ENCODE measurements at regions not wholly inside any gene's neighbourhood (a gene's known extent, or its start where the extent isn't known, plus 50 kb on each side); places are given as distances from the start of the nearest gene placed in this dataset.
A peak's percentile ranks its signal among the peaks of the same experiment; 100 is the strongest.

GRCh38 chr1:68696221-68696620, 199.3 kb upstream of the DEPDC1 start:
- WGBS (ENCODE audit: missing lambda C conversion rate), result 3% methylated on average over 3 of the region's 3 CpGs
- Histone ChIP-seq H3K4me1 (no peaks in the 10 kb centered on the region), H3K4me3 (no peak overlapping the region), H3K4me2 (no peak overlapping the region), H3K27ac (no peak overlapping the region), H3K9me3 (no peaks in the 10 kb centered on the region)
- DNase-seq (ENCODE audit: low read depth in 1 of 2, low spot score in 1 of 2) (no peak), ATAC-seq (no peak), FAIRE-seq (no peak)
- TF ChIP-seq CBX8 (IDR thresholded peaks at IDR 0.05), result no peak
- no peak for TF ChIP-seq RNF2 (IDR thresholded peaks at IDR 0.05; ENCODE audit: borderline replicate concordance, low read depth)
- no peak for TF ChIP-seq TP53 (CRISPR knock-in tag; IDR thresholded peaks at IDR 0.05)
- no peak for TF ChIP-seq BCL3 (IDR thresholded peaks at IDR 0.05)
- no peak for TF ChIP-seq RARB (CRISPR knock-in tag; IDR thresholded peaks at IDR 0.05)
- TF ChIP-seq ZNF302 (CRISPR knock-in tag; IDR thresholded peaks at IDR 0.05), result no peak
- no peak for TF ChIP-seq FOXS1 (CRISPR knock-in tag; IDR thresholded peaks at IDR 0.05)
- no peak for TF ChIP-seq POLR2AphosphoS2 (conservative IDR thresholded peaks at IDR 0.05; ENCODE audit: low read length)
- POLR2A ChIA-PET, result no interaction called here
- CTCF ChIA-PET, result interaction anchor here (0.6 kb wide), 1 partner anchor 185 kb away, joined by 3 read pairs; no protein-coding TSS in a partner anchor

- Histone ChIP-seq H3K4me2 (0 out of 3 replicates have a peak overlapping the region, but pooled peaks have one; percentile 8), H3K9me3 (no peaks in the 10 kb centered on the region), H3K4me1 (no peaks in the 10 kb centered on the region), H3K4me3 (no peak overlapping the region), H3K27ac (no peak overlapping the region)
- whole genome bisulfite sequencing (ENCODE audit: missing lambda C conversion rate), result 0% methylated on average over 2 of the region's 2 CpGs
- ChIA-PET POLR2A (no interaction called here), CTCF (no interaction called here)
- FAIRE-seq (no peak), DNase-seq (ENCODE audit: low read depth in 1 of 2, low spot score in 1 of 2) (peak in 1 of 2 experiments; percentile 0), ATAC-seq (no peak)
- no peak for TF ChIP-seq CHD4 (IDR thresholded peaks at IDR 0.05; ENCODE audit: borderline replicate concordance)
- TF ChIP-seq ZFP36 (IDR thresholded peaks at IDR 0.05; ENCODE audit: borderline replicate concordance, partially characterized antibody), result no peak
Measured at GRCh38 chr1:68703921-68704354, 207.1 kb upstream of the DEPDC1 start.

- Histone ChIP-seq H3K4me3 (no peak overlapping the region), H3K27ac (no peak overlapping the region), H3K4me1 (no peaks in the 10 kb centered on the region), H3K9me3 (no peaks in the 10 kb centered on the region), H3K4me2 (no peak overlapping the region)
- no peak for FAIRE-seq
- ChIA-PET CTCF (no interaction called here), POLR2A (no interaction called here)
- WGBS (ENCODE audit: missing lambda C conversion rate), result 12% methylated on average over 2 of the region's 2 CpGs
- ATAC-seq, result no peak
- TF ChIP-seq EHMT2 (IDR thresholded peaks at IDR 0.05; ENCODE audit: low read depth) (no peak), RAD21 (conservative IDR thresholded peaks at IDR 0.05 in 1 of 2, IDR thresholded peaks at IDR 0.05 in 1 of 2) (no peak), JUN (IDR thresholded peaks at IDR 0.05) (no peak), HOXA7 (CRISPR knock-in tag; IDR thresholded peaks at IDR 0.05) (no peak), PBX3 (IDR thresholded peaks at IDR 0.05) (no peak), CBX2 (IDR thresholded peaks at IDR 0.05; ENCODE audit: borderline replicate concordance, low read depth) (no peak), TP53 (CRISPR knock-in tag; IDR thresholded peaks at IDR 0.05) (no peak), HMGXB4 (CRISPR knock-in tag; IDR thresholded peaks at IDR 0.05; ENCODE audit: borderline replicate concordance) (no peak), JUNB (IDR thresholded peaks at IDR 0.05) (no peak)
- DNase-seq (ENCODE audit: low read depth in 1 of 2, low spot score in 1 of 2), result no peak
Measured at GRCh38 chr1:68704800-68705443, 208.0 kb upstream of the DEPDC1 start.

All from A549 (cell line).